Naive thymus-derived CD8-positive, alpha-beta T cell (primary cell): ENCODE measurements at regions not wholly inside any gene's neighbourhood (a gene's known extent, or its start where the extent isn't known, plus 50 kb on each side); places are given as distances from the start of the nearest gene placed in this dataset.

ENCODE experiments used
- ATAC-seq, 2 donors: fragments of 150-1000 bp; cut with Tn5 transposase in 1 of 2; sonication (Bioruptor Pico), chemical (Tn5 transposase) in 1 of 2; 1 replicate in 1 of 2; 2 replicates in 1 of 2; pipeline ENCODE4 v1.10.0; 2021; ENCODE audit warnings: mild to moderate bottlenecking in 2 of 2, moderate library complexity in 2 of 2
- POLR2A ChIA-PET: fragments of 350-600 bp; sonication (Branson Sonifier 250); formaldehyde crosslinking; loops from one replicate; lab custom pipeline; 2021; ENCODE audit warnings: antibody characterized with exemption; lab: Charles Lee
- DNase-seq, 10 donors: peaks; one replicate each; pipeline versions ENCODE4 v3.0.0 to v3.0.0-alpha.2; 2020 to 2022
- H3K27ac Mint-ChIP-seq, 10 donors: one replicate each; pipeline ENCODE4 v1.8.0; 2020 to 2022; ENCODE audit warnings: mild to moderate bottlenecking in 10 of 10, mixed read lengths in 10 of 10, moderate library complexity in 4 of 10, inconsistent platforms in 1 of 10
- H3K27me3 Mint-ChIP-seq, 5 donors: one replicate each; pipeline ENCODE4 v1.8.0; 2021 to 2022; ENCODE audit warnings: mixed read lengths in 5 of 5
- H3K36me3 Mint-ChIP-seq, 3 donors: one replicate each; pipeline ENCODE4 v1.8.0; 2020 to 2022; ENCODE audit warnings: mixed read lengths in 3 of 3, mild to moderate bottlenecking in 2 of 3, inconsistent platforms in 1 of 3
- H3K4me1 Mint-ChIP-seq, 4 donors: one replicate each; pipeline ENCODE4 v1.8.0; 2021 to 2022; ENCODE audit warnings: mixed read lengths in 4 of 4
- H3K4me3 Mint-ChIP-seq, 10 donors: one replicate each; pipeline ENCODE4 v1.8.0; 2020 to 2022; ENCODE audit warnings: mild to moderate bottlenecking in 10 of 10, mixed read lengths in 10 of 10, moderate library complexity in 6 of 10, inconsistent platforms in 1 of 10
- H3K9me3 Mint-ChIP-seq, 9 donors: one replicate each; pipeline ENCODE4 v1.8.0; 2020 to 2022; ENCODE audit warnings: mixed read lengths in 9 of 9, mild to moderate bottlenecking in 3 of 9, inconsistent platforms in 1 of 9, moderate library complexity in 1 of 9

- DNase-seq = no peak
- ATAC-seq = no peak
- Mint-ChIP-seq H3K9me3 (peaks cover 0 to 14% (median 6%) of the 10 kb centered on the region in 9 donors), H3K36me3 (no peaks in the 10 kb centered on the region), H3K27ac (no peak overlapping the region), H3K27me3 (no peaks in the 10 kb centered on the region), H3K4me3 (no peak overlapping the region), H3K4me1 (no peaks in the 10 kb centered on the region)
- POLR2A ChIA-PET = no interaction called here
Measured at GRCh38 chr18:65133610-65134009, 617.2 kb upstream of the CDH7 start.

- H3K27ac Mint-ChIP-seq = no peak overlapping the region
- no peaks in the 10 kb centered on the region for H3K27me3 Mint-ChIP-seq
- H3K4me1 Mint-ChIP-seq = peaks cover 0 to 4% (median 0%) of the 10 kb centered on the region in 4 donors
- H3K9me3 Mint-ChIP-seq = peaks cover 6 to 31% (median 22%) of the 10 kb centered on the region in 9 donors
- peaks cover 0 to 10% (median 0%) of the 10 kb centered on the region in 3 donors for H3K36me3 Mint-ChIP-seq
- POLR2A ChIA-PET = no interaction called here
- DNase-seq (no peak), ATAC-seq (no peak)
- H3K4me3 Mint-ChIP-seq = peak overlapping the region in 3 of 10 donors; percentile 8 to 30 (median 19)
Measured at GRCh38 chr18:65124633-65125032, 626.2 kb upstream of the CDH7 start.

GRCh38 chr18:65103864-65104263 is 646.9 kb upstream of the CDH7 start:
- no peak for ATAC-seq
- POLR2A ChIA-PET = no interaction called here
- no peaks in the 10 kb centered on the region for H3K27me3 Mint-ChIP-seq
- H3K4me1 Mint-ChIP-seq = no peaks in the 10 kb centered on the region
- peaks cover 0 to 30% (median 7%) of the 10 kb centered on the region in 9 donors for H3K9me3 Mint-ChIP-seq
- H3K36me3 Mint-ChIP-seq = no peaks in the 10 kb centered on the region
- no peak overlapping the region for H3K4me3 Mint-ChIP-seq
- no peak for DNase-seq
- H3K27ac Mint-ChIP-seq = no peak overlapping the region

- DNase-seq = no peak
- no peaks in the 10 kb centered on the region for H3K36me3 Mint-ChIP-seq
- no peak for ATAC-seq
- H3K4me3 Mint-ChIP-seq = no peak overlapping the region
- H3K27ac Mint-ChIP-seq = no peak overlapping the region
- H3K4me1 Mint-ChIP-seq = no peaks in the 10 kb centered on the region
- peaks cover 0 to 8% (median 2%) of the 10 kb centered on the region in 9 donors for H3K9me3 Mint-ChIP-seq
- H3K27me3 Mint-ChIP-seq = no peaks in the 10 kb centered on the region
- POLR2A ChIA-PET = no interaction called here
Measured at GRCh38 chr18:65093346-65093745, 657.5 kb upstream of the CDH7 start.

- no peaks in the 10 kb centered on the region for H3K27me3 Mint-ChIP-seq
- H3K9me3 Mint-ChIP-seq = peaks cover 0 to 8% (median 2%) of the 10 kb centered on the region in 9 donors
- H3K4me1 Mint-ChIP-seq = no peaks in the 10 kb centered on the region
- POLR2A ChIA-PET = no interaction called here
- DNase-seq (no peak), ATAC-seq (no peak)
- no peak overlapping the region for H3K4me3 Mint-ChIP-seq
- H3K36me3 Mint-ChIP-seq = no peaks in the 10 kb centered on the region
- H3K27ac Mint-ChIP-seq = no peak overlapping the region
Measured at GRCh38 chr18:65091744-65092329, 659.0 kb upstream of the CDH7 start.

- no peak overlapping the region for H3K4me3 Mint-ChIP-seq
- no peaks in the 10 kb centered on the region for H3K4me1 Mint-ChIP-seq
- ATAC-seq = no peak
- no peaks in the 10 kb centered on the region for H3K27me3 Mint-ChIP-seq
- H3K36me3 Mint-ChIP-seq = no peaks in the 10 kb centered on the region
- POLR2A ChIA-PET = no interaction called here
- H3K9me3 Mint-ChIP-seq = peaks cover 0 to 9% (median 1%) of the 10 kb centered on the region in 9 donors
- DNase-seq = no peak
- H3K27ac Mint-ChIP-seq = no peak overlapping the region
Measured at GRCh38 chr18:65082907-65083306, 667.9 kb upstream of the CDH7 start.

GRCh38 chr18:65081786-65082185 is 669.0 kb upstream of the CDH7 start:
- DNase-seq = no peak
- Mint-ChIP-seq H3K4me1 (no peaks in the 10 kb centered on the region), H3K27me3 (no peaks in the 10 kb centered on the region), H3K4me3 (no peak overlapping the region), H3K27ac (no peak overlapping the region), H3K36me3 (no peaks in the 10 kb centered on the region), H3K9me3 (peaks cover 0 to 9% (median 2%) of the 10 kb centered on the region in 9 donors)
- POLR2A ChIA-PET = no interaction called here
- no peak for ATAC-seq

- H3K4me1 Mint-ChIP-seq = no peaks in the 10 kb centered on the region
- no peaks in the 10 kb centered on the region for H3K36me3 Mint-ChIP-seq
- no peak overlapping the region for H3K27ac Mint-ChIP-seq
- DNase-seq (no peak), ATAC-seq (no peak)
- POLR2A ChIA-PET = no interaction called here
- no peak overlapping the region for H3K4me3 Mint-ChIP-seq
- peaks cover 2 to 25% (median 3%) of the 10 kb centered on the region in 9 donors for H3K9me3 Mint-ChIP-seq
- H3K27me3 Mint-ChIP-seq = no peaks in the 10 kb centered on the region
Measured at GRCh38 chr18:65073060-65073550, 677.7 kb upstream of the CDH7 start.

- Mint-ChIP-seq H3K36me3 (no peaks in the 10 kb centered on the region), H3K9me3 (peaks cover 0 to 31% (median 11%) of the 10 kb centered on the region in 9 donors), H3K4me3 (no peak overlapping the region), H3K27ac (no peak overlapping the region), H3K4me1 (no peaks in the 10 kb centered on the region), H3K27me3 (no peaks in the 10 kb centered on the region)
- ATAC-seq = no peak
- POLR2A ChIA-PET = no interaction called here
- DNase-seq = no peak
Measured at GRCh38 chr18:65057439-65058083, 693.3 kb upstream of the CDH7 start.

- DNase-seq = no peak
- no peaks in the 10 kb centered on the region for H3K27me3 Mint-ChIP-seq
- no peaks in the 10 kb centered on the region for H3K36me3 Mint-ChIP-seq
- H3K4me3 Mint-ChIP-seq = no peak overlapping the region
- ATAC-seq = no peak
- no peaks in the 10 kb centered on the region for H3K4me1 Mint-ChIP-seq
- no peak overlapping the region for H3K27ac Mint-ChIP-seq
- POLR2A ChIA-PET = no interaction called here
- peaks cover 0 to 32% (median 8%) of the 10 kb centered on the region in 9 donors for H3K9me3 Mint-ChIP-seq
Measured at GRCh38 chr18:65056575-65056974, 694.2 kb upstream of the CDH7 start.

- no peak for DNase-seq
- Mint-ChIP-seq H3K27me3 (no peaks in the 10 kb centered on the region), H3K36me3 (no peaks in the 10 kb centered on the region), H3K9me3 (peaks cover 0 to 27% (median 10%) of the 10 kb centered on the region in 9 donors), H3K27ac (no peak overlapping the region), H3K4me1 (no peaks in the 10 kb centered on the region), H3K4me3 (no peak overlapping the region)
- ATAC-seq = no peak
- POLR2A ChIA-PET = no interaction called here
Measured at GRCh38 chr18:65049586-65049985, 701.2 kb upstream of the CDH7 start.

GRCh38 chr18:65039578-65039977 is 711.2 kb upstream of the CDH7 start:
- no peaks in the 10 kb centered on the region for H3K27me3 Mint-ChIP-seq
- ATAC-seq (no peak), DNase-seq (no peak)
- H3K9me3 Mint-ChIP-seq = peaks cover 0 to 13% (median 6%) of the 10 kb centered on the region in 9 donors
- POLR2A ChIA-PET = no interaction called here
- no peak overlapping the region for H3K27ac Mint-ChIP-seq
- no peak overlapping the region for H3K4me3 Mint-ChIP-seq
- no peaks in the 10 kb centered on the region for H3K36me3 Mint-ChIP-seq
- H3K4me1 Mint-ChIP-seq = no peaks in the 10 kb centered on the region

- Mint-ChIP-seq H3K27ac (no peak overlapping the region), H3K9me3 (peaks cover 0 to 15% (median 4%) of the 10 kb centered on the region in 9 donors), H3K4me1 (no peaks in the 10 kb centered on the region), H3K27me3 (no peaks in the 10 kb centered on the region), H3K36me3 (no peaks in the 10 kb centered on the region), H3K4me3 (no peak overlapping the region)
- POLR2A ChIA-PET = no interaction called here
- no peak for ATAC-seq
- DNase-seq = no peak
Measured at GRCh38 chr18:65035701-65036100, 715.1 kb upstream of the CDH7 start.
